K562 (cell line): ENCODE measurements at regions not wholly inside any gene's neighbourhood (a gene's known extent, or its start where the extent isn't known, plus 50 kb on each side); places are given as distances from the start of the nearest gene placed in this dataset.

Experiments
- IRF2 ChIP-seq: sonication (generic); formaldehyde crosslinking; IDR thresholded peaks from 2 replicates; pipeline ENCODE4 v1.8.1; 2022; ENCODE audit warnings: mild to moderate bottlenecking, missing genetic modification reagents
- POU5F1 ChIP-seq: fragments of 150-350 bp; IDR thresholded peaks from 2 replicates; pipeline ENCODE4 v1.6.1; 2014; ENCODE audit warnings: borderline replicate concordance, low read length, low read depth, mild to moderate bottlenecking; ENCODE audit not compliant: partially characterized antibody

DNA sequence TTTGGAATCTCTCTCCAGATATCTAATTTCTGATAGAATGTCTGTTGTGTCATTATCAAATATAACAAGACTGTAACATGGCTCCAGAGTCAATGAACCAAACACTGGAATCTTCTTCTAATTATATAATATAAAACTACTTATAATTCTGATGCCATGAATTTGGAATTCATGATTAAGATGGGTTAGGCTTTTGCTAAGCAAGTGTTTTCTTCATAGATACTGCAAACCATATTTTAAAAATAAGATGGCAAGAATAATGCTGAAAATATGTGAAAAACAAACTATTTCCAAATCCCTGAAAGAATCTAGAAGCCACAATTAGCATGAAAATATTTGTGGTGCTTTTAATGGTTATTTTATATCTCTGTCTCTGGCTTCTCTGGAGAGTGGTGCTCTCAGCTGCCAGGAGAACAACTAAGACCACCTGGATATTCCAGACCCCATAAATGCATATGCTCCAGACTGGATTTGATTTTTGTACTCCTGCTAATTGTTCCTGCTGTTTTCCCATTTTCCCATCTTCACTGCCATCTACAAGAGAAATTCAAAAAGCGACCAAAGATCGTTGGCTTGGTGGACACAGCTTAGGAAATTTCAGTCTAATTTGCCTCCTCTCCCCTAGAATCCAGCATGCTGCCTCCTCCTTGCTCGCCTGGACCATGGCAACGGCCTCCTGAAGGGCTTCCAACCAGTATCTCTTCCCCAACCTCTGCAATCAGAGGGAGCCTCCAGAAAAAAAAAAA is 418.9 kb downstream of the SETD4 start:
- TF ChIP-seq IRF2 (CRISPR knock-in tag) = no peak
- TF ChIP-seq POU5F1 = no peak
